Ishikawa (cell line): ENCODE measurements at regions not wholly inside any gene's neighbourhood (a gene's known extent, or its start where the extent isn't known, plus 50 kb on each side); places are given as distances from the start of the nearest gene placed in this dataset.

Experiments
- CEBPB ChIP-seq: IDR thresholded peaks from 2 replicates; pipeline ENCODE4 v1.6.1; 2012
- CREB1 ChIP-seq: IDR thresholded peaks from 2 replicates; pipeline ENCODE4 v1.6.1; 2012; ENCODE audit warnings: low read depth
- EGR1 ChIP-seq: IDR thresholded peaks from 2 replicates; pipeline ENCODE4 v1.6.1; 2012
- EP300 ChIP-seq: IDR thresholded peaks from 2 replicates; pipeline ENCODE4 v1.6.1; 2012; ENCODE audit warnings: borderline replicate concordance
- MAX ChIP-seq: IDR thresholded peaks from 2 replicates; pipeline ENCODE4 v1.6.1; 2012
- NFIC ChIP-seq: IDR thresholded peaks from 2 replicates; pipeline ENCODE4 v1.6.1; 2012
- RAD21 ChIP-seq: IDR thresholded peaks from 2 replicates; pipeline ENCODE4 v1.6.1; 2012; ENCODE audit warnings: low read depth
- REST ChIP-seq: IDR thresholded peaks from 2 replicates; pipeline ENCODE4 v1.6.1; 2012; ENCODE audit warnings: low read depth, mild to moderate bottlenecking
- TAF1 ChIP-seq: IDR thresholded peaks from 2 replicates; pipeline ENCODE4 v1.6.1; 2012; ENCODE audit warnings: low read depth, mild to moderate bottlenecking
- TEAD4 ChIP-seq: IDR thresholded peaks from 2 replicates; pipeline ENCODE4 v1.6.1; 2012
- USF1 ChIP-seq: IDR thresholded peaks from 2 replicates; pipeline ENCODE4 v1.6.1; 2012
- YY1 ChIP-seq: IDR thresholded peaks from 2 replicates; pipeline ENCODE4 v1.6.1; 2012; ENCODE audit warnings: low read depth

GRCh38 chr21:16312321-16312720 lies 582.5 kb downstream of the USP25 start:
- TF ChIP-seq EP300 (no peak), USF1 (no peak), REST (no peak), MAX (no peak), YY1 (no peak), RAD21 (no peak), CEBPB (no peak), NFIC (no peak), EGR1 (no peak), TEAD4 (no peak), CREB1 (no peak), TAF1 (no peak)
